ENCODE measurements at regions not wholly inside any gene's neighbourhood (a gene's known extent, or its start where the extent isn't known, plus 50 kb on each side); places are given as distances from the start of the nearest gene placed in this dataset.

GRCh38 chr14:97543221-97543620, 746.0 kb downstream of the VRK1 start:
- Mint-ChIP-seq H3K4me3 (ENCODE audit: unreplicated experiment) (no peak overlapping the region), H3K36me3 (ENCODE audit: low read depth, unreplicated experiment) (no peaks in the 10 kb centered on the region), H3K9me3 (ENCODE audit: unreplicated experiment) (no peaks in the 10 kb centered on the region), H3K27me3 (ENCODE audit: low read depth, unreplicated experiment) (peaks cover 36% of the 10 kb centered on the region), H3K4me1 (ENCODE audit: low read depth, unreplicated experiment) (no peaks in the 10 kb centered on the region), H3K27ac (ENCODE audit: unreplicated experiment) (no peak overlapping the region)
- H3K9ac ChIP-seq (ENCODE audit: low read length), result no peak overlapping the region
- no peak overlapping the region for H3K4me3 ChIP-seq (ENCODE audit: insufficient read depth, low read depth, low read length)
- FAIRE-seq (no peak), DNase-seq (ENCODE audit: low read depth) (no peak)
- no peaks in the 10 kb centered on the region for H4K20me1 ChIP-seq (ENCODE audit: insufficient read depth, low read length)
- no peaks in the 10 kb centered on the region for H3K4me1 ChIP-seq (ENCODE audit: insufficient read depth, low read length)
- H3K27me3 ChIP-seq (ENCODE audit: insufficient read depth, low read length), result no peaks in the 10 kb centered on the region
- no peak overlapping the region for H2AFZ ChIP-seq (ENCODE audit: low read depth, low read length)
- no peak for TF ChIP-seq EZH2 (IDR thresholded peaks at IDR 0.05; ENCODE audit: insufficient read depth, low read length)
- TF ChIP-seq CTCF (IDR thresholded peaks at IDR 0.05; ENCODE audit: insufficient read depth, low read depth, low read length), result no peak
- H3K79me2 ChIP-seq (ENCODE audit: insufficient read depth, low read length), result no peaks in the 10 kb centered on the region
- H3K36me3 ChIP-seq (ENCODE audit: insufficient read depth, low read length), result no peaks in the 10 kb centered on the region
- H3K27ac ChIP-seq (ENCODE audit: low read depth, low read length), result no peak overlapping the region
- H3K9me3 ChIP-seq (ENCODE audit: insufficient read depth, low read depth, low read length), result peaks cover 4% of the 10 kb centered on the region
- H3K4me2 ChIP-seq (ENCODE audit: low read length), result no peak overlapping the region

- no peak overlapping the region for H3K27ac Mint-ChIP-seq (ENCODE audit: unreplicated experiment)
- H3K27ac ChIP-seq (ENCODE audit: low read depth, low read length), result no peak overlapping the region
- no peaks in the 10 kb centered on the region for H3K36me3 ChIP-seq (ENCODE audit: insufficient read depth, low read length)
- H3K9me3 Mint-ChIP-seq (ENCODE audit: unreplicated experiment), result no peaks in the 10 kb centered on the region
- no peaks in the 10 kb centered on the region for H3K36me3 Mint-ChIP-seq (ENCODE audit: low read depth, unreplicated experiment)
- H3K27me3 ChIP-seq (ENCODE audit: insufficient read depth, low read length), result no peaks in the 10 kb centered on the region
- H3K9ac ChIP-seq (ENCODE audit: low read length), result no peak overlapping the region
- H3K4me3 ChIP-seq (ENCODE audit: insufficient read depth, low read depth, low read length), result no peak overlapping the region
- H3K4me1 Mint-ChIP-seq (ENCODE audit: low read depth, unreplicated experiment), result no peaks in the 10 kb centered on the region
- peaks cover 30% of the 10 kb centered on the region for H3K27me3 Mint-ChIP-seq (ENCODE audit: low read depth, unreplicated experiment)
- DNase-seq (ENCODE audit: low read depth) (no peak), FAIRE-seq (no peak)
- H3K9me3 ChIP-seq (ENCODE audit: insufficient read depth, low read depth, low read length), result peaks cover 6% of the 10 kb centered on the region
- H3K79me2 ChIP-seq (ENCODE audit: insufficient read depth, low read length), result no peaks in the 10 kb centered on the region
- TF ChIP-seq CTCF (IDR thresholded peaks at IDR 0.05; ENCODE audit: insufficient read depth, low read depth, low read length), result no peak
- TF ChIP-seq EZH2 (IDR thresholded peaks at IDR 0.05; ENCODE audit: insufficient read depth, low read length), result no peak
- H3K4me2 ChIP-seq (ENCODE audit: low read length), result no peak overlapping the region
- H2AFZ ChIP-seq (ENCODE audit: low read depth, low read length), result no peak overlapping the region
- no peak overlapping the region for H3K4me3 Mint-ChIP-seq (ENCODE audit: unreplicated experiment)
- no peaks in the 10 kb centered on the region for H3K4me1 ChIP-seq (ENCODE audit: insufficient read depth, low read length)
- H4K20me1 ChIP-seq (ENCODE audit: insufficient read depth, low read length), result no peaks in the 10 kb centered on the region
These were observed 746.6 kb downstream of the VRK1 start for GRCh38 chr14:97543816-97544215.

GRCh38 chr14:97544571-97544970, 747.4 kb downstream of the VRK1 start:
- Mint-ChIP-seq H3K27ac (ENCODE audit: unreplicated experiment) (no peak overlapping the region), H3K27me3 (ENCODE audit: low read depth, unreplicated experiment) (peaks cover 30% of the 10 kb centered on the region), H3K9me3 (ENCODE audit: unreplicated experiment) (no peaks in the 10 kb centered on the region), H3K4me1 (ENCODE audit: low read depth, unreplicated experiment) (no peaks in the 10 kb centered on the region), H3K36me3 (ENCODE audit: low read depth, unreplicated experiment) (no peaks in the 10 kb centered on the region), H3K4me3 (ENCODE audit: unreplicated experiment) (no peak overlapping the region)
- no peaks in the 10 kb centered on the region for H3K27me3 ChIP-seq (ENCODE audit: insufficient read depth, low read length)
- no peak for DNase-seq (ENCODE audit: low read depth)
- no peaks in the 10 kb centered on the region for H4K20me1 ChIP-seq (ENCODE audit: insufficient read depth, low read length)
- no peaks in the 10 kb centered on the region for H3K36me3 ChIP-seq (ENCODE audit: insufficient read depth, low read length)
- FAIRE-seq, result no peak
- H3K9me3 ChIP-seq (ENCODE audit: insufficient read depth, low read depth, low read length), result peaks cover 6% of the 10 kb centered on the region
- no peaks in the 10 kb centered on the region for H3K4me1 ChIP-seq (ENCODE audit: insufficient read depth, low read length)
- no peaks in the 10 kb centered on the region for H3K79me2 ChIP-seq (ENCODE audit: insufficient read depth, low read length)
- no peak overlapping the region for H3K9ac ChIP-seq (ENCODE audit: low read length)
- no peak overlapping the region for H3K4me2 ChIP-seq (ENCODE audit: low read length)
- TF ChIP-seq CTCF (IDR thresholded peaks at IDR 0.05; ENCODE audit: insufficient read depth, low read depth, low read length), result no peak
- no peak for TF ChIP-seq EZH2 (IDR thresholded peaks at IDR 0.05; ENCODE audit: insufficient read depth, low read length)
- H3K27ac ChIP-seq (ENCODE audit: low read depth, low read length), result no peak overlapping the region
- no peak overlapping the region for H3K4me3 ChIP-seq (ENCODE audit: insufficient read depth, low read depth, low read length)
- no peak overlapping the region for H2AFZ ChIP-seq (ENCODE audit: low read depth, low read length)

Measured in astrocyte (in vitro differentiated cells and primary cell).